ENCODE measurements at regions not wholly inside any gene's neighbourhood (a gene's known extent, or its start where the extent isn't known, plus 50 kb on each side); places are given as distances from the start of the nearest gene placed in this dataset.
"Not testable (repeated sequence)": the region's sequence is repeated elsewhere in the genome, so short reads cannot be mapped to it uniquely, and the experiment has no call there.

DNA sequence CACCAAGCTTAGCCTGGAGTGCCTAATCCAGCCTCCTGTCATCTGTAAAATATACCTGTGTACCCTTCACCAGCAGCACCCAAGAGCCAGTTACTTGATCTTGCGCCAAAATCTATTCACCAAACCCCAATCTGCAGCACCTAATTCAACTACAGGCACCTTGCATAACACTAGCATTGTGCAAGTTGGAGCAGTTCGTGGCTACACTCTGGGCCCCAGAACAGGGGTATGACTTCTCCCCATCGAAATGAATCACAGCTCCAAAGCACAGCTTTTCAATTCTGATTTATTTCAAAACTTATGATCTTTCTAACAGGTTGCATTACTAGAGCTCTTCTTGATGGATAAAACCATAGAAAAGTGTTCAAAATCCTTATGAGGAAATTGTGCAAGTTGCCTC, 100.4 kb upstream of the TCF21 start:
- DNase-seq (ENCODE audit: low read depth, low spot score): no peak

DNA sequence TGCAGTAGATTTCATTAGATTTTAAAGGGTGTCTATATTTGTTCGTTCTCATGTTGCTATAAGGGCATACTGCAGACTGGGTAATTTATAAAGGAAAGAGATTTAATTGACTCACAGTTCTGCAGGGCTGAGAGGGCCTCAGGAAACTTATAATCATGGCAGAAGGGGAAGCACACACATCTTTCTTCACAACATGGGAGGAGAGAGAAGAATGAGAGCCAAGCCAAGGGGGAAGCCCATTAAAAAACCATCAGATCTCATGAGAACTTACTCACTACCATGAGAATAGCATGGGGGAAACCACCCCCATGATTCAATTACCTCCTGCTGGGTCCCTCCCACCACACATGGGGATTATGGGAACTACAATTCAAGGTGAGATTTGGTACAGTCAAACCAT, 99.5 kb upstream of the TCF21 start:
- not testable (repeated sequence) for DNase-seq (ENCODE audit: low read depth, low spot score)

DNA sequence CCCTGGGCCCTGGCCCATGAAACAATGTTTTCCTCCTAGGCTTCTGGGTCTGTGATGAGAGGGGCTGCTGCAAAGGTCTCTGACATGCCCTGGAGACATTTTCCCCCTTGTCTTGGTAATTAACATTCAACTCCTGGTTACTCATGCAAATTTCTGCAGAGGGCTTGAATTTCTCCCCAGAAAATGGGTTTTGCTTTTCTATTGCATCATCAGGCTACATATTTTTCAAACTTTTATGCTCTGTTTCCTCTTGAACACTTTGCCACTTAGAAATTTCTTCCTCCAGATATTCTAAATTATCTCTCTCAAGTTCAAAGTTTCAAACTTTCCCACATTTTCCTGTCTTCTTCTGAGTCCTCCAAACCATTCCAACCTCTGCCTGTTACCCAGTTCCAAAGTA, 98.2 kb upstream of the TCF21 start:
- not testable (repeated sequence) for DNase-seq (ENCODE audit: low read depth, low spot score)

DNA sequence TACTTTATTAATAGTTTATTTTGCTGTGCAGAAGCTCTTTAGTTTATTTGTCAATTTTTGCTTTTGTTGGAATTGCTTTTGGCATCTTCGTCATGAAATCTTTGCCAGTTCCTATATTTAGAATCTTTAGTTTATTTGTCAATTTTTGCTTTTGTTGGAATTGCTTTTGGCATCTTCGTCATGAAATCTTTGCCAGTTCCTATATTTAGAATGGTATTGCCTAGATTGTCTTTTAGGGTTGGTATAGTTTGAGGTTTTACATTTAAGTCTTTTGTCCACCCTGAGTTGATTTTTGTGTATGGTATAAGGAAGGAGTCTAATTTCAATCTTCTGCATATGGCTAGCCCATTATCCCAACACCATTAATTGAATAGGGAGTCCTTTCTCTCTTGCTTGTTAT, 93.9 kb upstream of the TCF21 start:
- not testable (repeated sequence) for DNase-seq (ENCODE audit: low read depth, low spot score)

DNA sequence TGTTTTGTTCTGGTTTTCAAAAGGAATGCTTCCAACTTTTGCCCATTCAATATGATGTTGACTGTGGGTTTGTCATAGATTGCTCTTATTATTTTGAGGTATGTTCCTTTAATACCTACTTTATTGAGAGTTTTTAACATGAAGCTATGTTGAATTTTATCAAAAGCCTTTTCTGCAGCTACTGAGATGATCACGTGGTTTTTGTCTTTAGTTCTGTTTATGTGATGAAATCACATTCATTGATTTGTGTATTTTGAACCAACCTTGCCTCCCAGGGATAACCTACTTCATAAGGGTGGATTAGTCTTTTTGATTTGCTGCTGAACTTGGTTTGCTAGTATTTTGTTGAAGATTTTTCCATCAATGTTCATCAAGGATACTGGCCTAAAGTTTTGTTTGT, 92.7 kb upstream of the TCF21 start:
- DNase-seq (ENCODE audit: low read depth, low spot score): no peak

DNA sequence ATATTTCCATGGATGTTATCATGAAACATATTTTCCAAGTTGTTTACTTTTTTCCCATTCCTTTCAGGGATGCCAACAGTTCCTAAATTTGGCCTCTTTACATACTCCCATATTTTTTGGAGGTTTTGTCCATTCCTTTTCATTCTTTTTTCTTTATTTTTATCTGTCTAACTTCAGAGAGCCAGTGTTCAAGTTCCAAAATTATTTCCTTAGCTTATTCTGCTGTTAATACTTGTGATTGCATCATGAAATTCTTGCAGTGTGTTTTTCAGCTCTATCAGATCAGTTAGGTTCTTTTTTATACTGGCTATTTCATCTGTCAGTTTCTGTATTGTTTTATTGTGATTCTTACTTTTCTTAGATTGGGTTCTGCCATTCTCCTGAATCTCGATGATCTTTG, 89.9 kb upstream of the TCF21 start:
- no peak for DNase-seq (ENCODE audit: low read depth, low spot score)

DNA sequence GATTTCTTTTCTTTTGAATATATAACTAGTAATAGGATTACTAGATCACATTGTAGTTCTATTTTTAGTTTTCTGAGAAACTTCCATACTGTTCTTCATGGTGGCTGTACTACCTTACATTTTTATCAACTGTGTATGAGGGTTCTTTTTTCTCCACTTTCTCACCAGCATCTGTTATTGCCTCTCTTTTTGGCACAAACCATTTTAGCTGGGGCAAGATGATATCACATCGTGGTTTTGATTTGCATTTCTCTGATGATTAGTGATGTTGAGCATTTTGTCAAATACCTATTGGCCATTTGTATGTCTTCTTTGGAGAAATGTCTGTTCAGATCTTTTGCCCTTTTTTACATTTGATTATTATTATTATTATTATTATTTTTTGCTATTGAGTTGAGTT, 86.1 kb upstream of the TCF21 start:
- no peak for DNase-seq (ENCODE audit: low read depth, low spot score)

DNA sequence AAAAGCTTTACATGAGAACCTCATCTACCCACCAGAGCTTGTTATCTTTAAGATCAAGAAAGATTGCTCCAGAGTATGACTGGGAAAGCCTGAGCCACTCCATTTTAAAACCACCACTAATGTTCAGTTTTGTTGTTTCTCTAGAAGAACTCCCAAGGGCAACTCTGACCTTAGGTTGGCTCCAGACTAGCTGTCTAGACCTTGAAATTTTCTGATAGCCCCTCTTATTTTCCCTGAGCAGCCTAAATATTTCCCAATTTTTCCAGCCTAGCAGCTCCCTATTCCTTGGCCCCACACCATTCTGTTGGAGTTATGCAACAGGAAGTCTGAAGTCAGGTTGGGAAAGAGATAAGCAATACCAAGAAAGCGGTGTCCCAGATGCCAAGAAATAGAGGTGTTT, 84.6 kb upstream of the TCF21 start:
- DNase-seq (ENCODE audit: low read depth, low spot score): no peak

DNA sequence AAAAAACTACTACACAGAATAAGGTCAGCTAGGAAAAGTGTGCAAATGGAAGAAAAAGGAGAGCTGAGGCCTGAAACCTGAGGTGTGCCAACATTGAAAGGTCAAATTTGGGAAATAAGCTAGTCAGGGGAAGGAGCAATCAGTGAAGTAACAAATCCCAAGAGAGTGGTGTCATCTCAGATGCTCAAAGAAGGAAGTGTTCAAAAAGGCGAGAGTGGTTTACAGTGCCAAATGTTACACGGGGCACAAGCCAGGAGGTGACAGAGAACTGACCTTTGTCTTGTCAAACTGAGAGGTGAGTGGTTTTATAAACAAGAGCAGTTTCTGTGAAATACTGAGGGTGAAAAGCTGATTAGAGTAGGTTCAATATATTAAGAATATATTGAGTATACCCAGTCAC, 83.0 kb upstream of the TCF21 start:
- DNase-seq (ENCODE audit: low read depth, low spot score): no peak

DNA sequence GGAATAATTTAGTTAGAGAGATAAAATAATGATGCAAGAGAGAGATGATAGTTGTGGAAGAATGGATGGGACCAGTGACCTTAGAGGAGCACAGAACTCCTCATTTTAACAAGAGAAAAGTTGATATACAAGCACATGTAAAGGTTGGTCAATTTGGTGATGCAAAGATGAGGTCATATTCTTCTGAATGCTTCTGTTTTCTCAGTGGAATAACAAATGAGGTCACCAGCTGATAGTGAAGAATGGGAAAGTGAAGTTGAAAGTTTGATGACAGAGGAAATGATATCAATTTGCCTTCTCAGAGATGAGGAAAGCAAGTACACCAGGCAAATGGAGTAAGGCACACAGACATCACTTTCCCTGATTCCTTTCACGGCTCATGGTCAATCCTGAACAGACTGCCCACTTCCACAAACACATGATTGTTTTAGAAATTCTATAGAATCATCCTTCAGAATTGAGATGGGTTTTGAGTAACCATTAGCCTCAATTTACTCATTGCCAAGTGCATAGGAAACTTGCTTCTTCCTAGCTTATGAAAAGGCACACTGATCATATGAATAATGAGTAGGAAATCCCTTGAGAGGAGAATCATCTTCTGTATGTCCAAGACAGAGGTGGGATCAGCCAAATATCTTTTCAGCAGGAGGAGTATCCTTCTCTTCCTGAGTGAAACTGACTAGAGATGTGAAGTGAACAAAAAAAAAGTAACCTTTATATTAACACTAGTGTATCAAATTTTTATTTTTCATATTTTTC, 82.4 kb upstream of the TCF21 start:
- no peak for DNase-seq (ENCODE audit: low read depth, low spot score)

DNA sequence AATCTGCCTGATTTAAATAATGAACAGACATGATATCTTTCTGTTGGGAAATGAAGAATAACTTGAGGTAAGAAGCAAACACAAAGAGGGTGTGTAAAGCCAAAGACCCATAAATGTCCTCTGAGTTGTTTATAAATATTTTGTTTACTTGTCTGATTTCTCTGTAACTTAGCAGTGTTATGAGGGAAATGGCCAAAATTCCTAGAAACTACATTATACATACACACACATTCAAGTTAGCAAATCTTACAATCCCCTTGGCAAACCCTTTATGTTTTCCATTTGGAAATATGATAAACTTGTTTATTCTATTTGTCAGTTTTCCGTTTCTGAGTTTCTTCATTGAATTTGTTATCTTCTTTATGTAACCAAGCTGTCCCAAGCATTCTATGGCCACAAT, 81.4 kb upstream of the TCF21 start:
- DNase-seq (ENCODE audit: low read depth, low spot score): no peak

DNA sequence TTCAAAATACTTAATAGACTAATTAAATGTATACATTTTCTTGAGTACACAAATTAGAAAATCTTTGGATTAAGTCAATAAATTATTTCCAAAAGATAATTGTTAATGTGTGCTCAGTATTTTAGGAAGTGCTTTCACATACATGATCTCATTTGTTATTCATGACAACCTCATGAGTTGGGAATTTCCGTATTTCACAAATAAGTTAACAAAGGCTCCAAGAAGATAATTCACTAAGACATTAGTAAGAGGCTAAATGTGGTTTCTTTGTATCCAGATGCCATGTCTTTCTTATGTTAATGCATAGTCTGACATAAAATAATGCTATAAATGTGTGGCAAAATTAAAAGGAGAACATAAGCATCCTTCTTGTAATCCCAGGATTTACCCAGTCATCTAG, 79.5 kb upstream of the TCF21 start:
- no peak for DNase-seq (ENCODE audit: low read depth, low spot score)

DNA sequence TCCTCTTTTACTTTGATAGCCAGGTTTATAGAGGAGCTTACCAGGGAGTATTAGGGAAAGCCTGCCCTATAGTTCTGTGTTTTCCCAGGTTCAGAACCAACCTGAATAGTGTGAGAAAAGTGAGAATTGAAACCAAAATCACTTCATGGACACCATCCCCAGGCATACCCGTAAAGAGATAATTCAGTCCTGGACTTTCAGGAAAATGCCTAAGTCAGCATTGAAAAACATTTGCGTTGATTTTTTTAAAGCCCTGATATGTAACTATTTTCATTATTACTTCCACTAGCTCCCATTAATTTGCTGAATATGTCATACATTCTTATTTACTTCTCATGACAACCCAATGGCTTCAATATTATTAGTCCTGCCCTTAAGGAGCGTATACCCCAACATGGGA, 77.4 kb upstream of the TCF21 start:
- DNase-seq (ENCODE audit: low read depth, low spot score): no peak

DNA sequence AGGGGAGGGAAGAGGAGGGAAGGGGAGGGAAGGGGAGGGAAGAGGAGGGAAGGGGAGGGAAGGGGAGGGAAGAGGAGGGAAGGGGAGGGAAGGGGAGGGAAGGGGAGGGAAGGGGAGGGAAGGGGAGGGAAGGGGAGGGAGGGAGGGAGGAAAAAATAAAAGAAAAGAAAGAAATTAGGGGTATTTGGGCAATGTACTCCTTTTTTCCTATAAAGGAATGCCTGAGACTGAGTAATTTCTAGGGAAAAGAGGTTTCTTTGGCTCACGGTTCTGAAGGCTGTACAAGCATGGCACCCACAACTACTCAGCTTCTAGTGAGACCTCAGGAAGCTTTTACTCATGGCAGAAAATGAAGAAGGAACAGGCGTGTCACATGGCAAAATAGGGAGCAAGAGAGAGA, 76.5 kb upstream of the TCF21 start:
- DNase-seq (ENCODE audit: low read depth, low spot score): not testable (repeated sequence)

DNA sequence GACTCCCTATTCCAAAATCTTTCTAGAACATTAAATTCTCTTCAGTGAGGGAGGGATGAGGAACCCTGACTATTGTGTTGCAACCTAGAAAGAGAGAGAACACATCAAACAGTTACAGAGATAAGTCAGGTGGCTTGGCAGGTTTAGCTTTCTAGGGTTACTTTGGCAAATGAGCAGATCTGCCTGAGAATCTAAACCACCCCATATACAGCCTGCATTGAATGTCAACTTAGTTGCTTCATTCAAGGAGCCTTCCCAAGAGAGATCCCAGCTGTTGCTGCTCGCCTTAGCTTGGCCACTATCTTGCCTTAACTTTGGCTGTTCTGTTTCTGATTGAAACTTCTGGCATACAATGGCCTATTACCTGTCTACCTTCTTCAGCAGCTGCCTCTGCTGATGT, 74.7 kb upstream of the TCF21 start:
- no peak for DNase-seq (ENCODE audit: low read depth, low spot score)

DNA sequence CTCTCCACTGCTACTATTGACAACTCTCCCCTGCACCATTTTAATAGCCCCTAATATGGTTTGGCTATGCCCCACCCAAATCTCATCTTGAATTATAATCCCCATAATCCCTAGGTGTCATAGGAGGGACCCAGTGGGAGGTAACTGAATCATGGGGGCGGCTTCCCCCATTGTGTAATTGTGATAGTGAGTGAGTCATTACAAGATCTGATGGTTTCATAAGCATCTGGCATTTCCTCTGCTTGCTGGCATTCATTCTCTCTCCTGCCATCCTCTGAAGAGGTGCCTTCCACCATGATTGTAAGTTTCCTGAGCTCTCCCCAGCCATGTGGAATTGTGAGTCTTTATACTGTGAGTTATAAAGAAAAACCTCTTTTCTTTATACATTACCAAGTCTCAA, 74.1 kb upstream of the TCF21 start:
- DNase-seq (ENCODE audit: low read depth, low spot score): no peak

DNA sequence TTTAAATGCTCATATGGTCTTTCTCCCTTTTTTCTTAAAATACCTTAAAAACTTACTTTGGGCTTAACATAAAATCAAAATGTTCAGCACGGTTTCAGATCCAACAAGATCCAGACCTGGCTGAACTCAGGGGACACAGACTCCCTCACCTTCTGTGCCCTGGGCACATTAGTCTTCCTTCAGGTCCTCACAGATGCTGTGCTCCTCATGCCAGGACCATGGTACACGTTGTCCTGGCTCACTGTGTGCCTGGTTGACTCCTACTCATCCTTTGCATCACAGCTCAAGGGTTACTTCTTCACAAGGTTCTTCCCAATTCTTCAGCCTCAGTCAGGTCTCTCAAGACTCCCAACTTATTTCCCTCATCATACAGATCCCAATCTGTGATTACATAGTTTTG, 73.6 kb upstream of the TCF21 start:
- DNase-seq (ENCODE audit: low read depth, low spot score): no peak

DNA sequence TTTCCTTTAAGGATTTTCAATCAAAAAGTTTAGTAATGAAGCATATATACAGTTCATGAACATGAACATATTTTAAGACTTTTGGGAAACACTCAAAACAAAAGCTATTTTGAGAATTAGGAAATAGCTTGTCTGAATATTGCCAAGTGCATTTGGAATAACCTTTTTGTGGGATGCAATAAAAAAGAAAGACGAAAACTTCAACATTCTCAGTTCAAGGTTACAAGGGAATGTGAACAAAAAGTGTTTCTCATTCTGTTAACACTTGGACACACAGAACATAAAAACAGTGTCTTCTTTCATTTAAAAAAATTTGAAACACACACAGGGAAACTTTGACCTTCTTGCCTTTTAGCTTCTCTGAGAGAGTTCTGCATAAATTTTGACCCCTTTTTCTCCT, 72.7 kb upstream of the TCF21 start:
- no peak for DNase-seq (ENCODE audit: low read depth, low spot score)

DNA sequence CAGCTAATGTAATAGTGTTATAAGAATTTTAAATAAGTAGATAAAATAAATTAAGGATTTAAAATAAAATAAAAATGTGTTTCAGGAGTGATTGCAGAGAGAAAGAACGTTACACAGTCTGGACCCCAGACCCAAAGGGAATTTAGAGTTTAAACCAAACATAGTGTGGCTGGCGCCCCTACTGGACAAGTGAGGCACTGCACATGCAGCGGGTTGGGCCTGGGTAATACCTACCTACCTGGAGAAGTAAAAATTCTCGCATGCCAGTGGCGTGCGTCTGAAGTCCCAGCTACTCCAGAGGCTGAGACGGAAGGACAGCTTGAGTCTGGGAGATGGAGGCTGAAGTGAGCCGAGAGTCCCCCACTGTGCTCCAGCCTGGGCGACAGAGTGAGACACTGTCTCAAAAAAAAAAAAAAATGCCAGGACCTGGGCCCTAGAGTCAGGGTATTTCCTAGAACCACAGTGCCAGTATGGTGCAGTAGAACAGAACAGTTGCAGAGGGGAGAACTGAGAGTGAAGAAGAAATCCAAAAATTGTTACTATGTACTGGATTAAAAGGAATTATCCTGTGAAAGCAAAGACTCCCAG, 71.4 kb upstream of the TCF21 start:
- DNase-seq (ENCODE audit: low read depth, low spot score): peak; percentile 68

DNA sequence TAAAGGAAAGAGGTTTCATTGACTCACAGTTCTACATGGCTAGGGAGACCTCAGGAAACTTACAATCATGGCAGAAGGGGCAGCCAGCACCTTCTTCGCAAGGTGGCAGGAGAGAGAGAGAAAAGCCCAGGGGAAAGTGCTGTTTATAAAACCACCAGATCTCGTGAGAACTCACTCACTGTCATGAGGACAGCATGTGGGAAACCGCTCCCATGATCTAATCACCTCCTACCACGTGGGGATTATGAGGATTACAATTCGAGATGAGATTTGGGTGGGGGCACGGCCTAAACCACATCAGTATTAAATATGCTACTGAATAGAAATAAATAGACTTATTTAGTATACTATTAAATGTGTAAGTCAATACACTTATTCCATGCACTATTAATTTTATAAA, 70.6 kb upstream of the TCF21 start:
- DNase-seq (ENCODE audit: low read depth, low spot score): no peak

DNA sequence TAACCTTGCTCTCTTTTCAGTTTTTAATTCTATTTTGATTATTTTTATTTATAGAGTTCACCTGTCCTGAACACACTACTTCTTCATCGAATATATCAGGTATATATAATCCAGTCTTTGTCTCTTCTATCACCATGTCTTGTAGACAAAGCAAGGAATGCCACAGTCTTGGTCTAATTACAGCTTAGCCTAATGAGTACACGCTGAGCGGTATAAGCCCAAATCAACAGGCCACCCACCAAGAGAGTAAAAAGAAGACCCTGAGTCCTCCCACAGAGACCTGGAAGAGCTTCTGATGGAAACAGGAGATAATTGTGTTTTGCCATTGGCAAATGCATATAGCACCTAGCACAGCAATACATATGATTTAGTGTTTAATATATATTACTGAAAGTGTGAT, 68.7 kb upstream of the TCF21 start:
- DNase-seq (ENCODE audit: low read depth, low spot score): peak; percentile 9

DNA sequence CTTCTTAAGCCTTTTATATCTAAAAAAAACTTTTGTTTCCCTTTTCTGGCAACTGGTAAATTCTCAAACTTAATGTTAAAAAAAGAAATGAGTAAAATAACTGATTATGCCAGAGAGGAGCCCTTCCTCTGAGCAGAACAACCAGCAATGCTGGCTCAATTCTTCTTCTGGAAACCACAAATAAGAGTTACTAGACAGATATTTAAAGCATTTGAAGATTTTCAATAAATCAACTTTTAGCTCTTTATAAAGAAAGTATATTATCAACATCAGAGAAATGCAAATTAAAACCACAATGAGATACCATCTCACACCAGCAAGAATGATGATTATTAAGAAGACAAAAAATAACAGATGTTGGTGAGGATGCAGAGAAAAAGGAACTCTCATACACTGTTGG, 61.1 kb upstream of the TCF21 start:
- DNase-seq (ENCODE audit: low read depth, low spot score): no peak

DNA sequence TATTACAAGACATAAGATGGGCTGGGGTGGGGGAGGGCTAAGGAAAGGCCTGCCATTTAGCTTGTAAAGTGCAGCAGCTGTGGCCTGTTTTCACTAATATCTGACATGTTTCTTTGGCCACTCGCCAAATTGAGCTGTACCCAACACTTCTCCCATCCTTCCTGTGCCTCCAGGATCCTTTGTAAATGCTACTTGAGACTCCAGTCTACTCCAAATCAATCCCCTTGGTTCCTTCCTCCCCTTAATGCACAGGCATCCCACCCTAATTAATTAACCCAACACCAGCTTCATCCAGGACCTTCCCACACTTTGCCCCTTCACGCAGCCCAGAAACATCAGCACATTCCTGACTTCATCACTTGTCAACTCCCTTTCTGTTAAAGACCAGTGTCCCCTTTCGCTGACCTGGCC, 55.0 kb upstream of the TCF21 start:
- no peak for DNase-seq (ENCODE audit: low read depth, low spot score)

All from ELF-1 (cell line).